ENCODE measurements at regions not wholly inside any gene's neighbourhood (a gene's known extent, or its start where the extent isn't known, plus 50 kb on each side); places are given as distances from the start of the nearest gene placed in this dataset.

DNA sequence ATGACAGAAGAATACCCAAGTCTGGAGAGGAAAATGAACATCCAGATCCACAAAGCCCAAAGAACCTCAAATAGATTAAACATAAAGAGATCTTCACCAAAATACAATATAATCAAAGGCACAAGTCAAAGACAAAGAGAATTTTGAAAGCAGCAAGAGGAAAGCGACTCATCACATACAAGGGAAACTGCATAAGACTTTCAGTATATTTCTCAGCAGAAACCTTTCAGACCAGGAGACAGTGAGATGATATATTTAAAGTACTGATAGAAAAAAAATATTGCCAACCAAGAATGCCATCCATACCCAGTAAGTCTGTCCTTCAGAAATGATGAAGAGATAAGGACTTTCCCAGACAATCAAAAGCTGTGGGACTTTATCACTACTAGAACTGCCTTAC is 81.5 kb upstream of the GALNT17 start (continued):
- TF ChIP-seq E2F6 (IDR thresholded peaks at IDR 0.05) (no peak), BRCA1 (IDR thresholded peaks at IDR 0.05; ENCODE audit: low read depth, low read length) (no peak), CBX5 (IDR thresholded peaks at IDR 0.05; ENCODE audit: low read depth, low read length) (no peak), RFX5 (IDR thresholded peaks at IDR 0.05; ENCODE audit: borderline replicate concordance, low read depth, low read length) (no peak)

Data from H1 (cell line).